ENCODE measurements at regions not wholly inside any gene's neighbourhood (a gene's known extent, or its start where the extent isn't known, plus 50 kb on each side); places are given as distances from the start of the nearest gene placed in this dataset.
"Not testable (repeated sequence)": the region's sequence is repeated elsewhere in the genome, so short reads cannot be mapped to it uniquely, and the experiment has no call there.

DNA sequence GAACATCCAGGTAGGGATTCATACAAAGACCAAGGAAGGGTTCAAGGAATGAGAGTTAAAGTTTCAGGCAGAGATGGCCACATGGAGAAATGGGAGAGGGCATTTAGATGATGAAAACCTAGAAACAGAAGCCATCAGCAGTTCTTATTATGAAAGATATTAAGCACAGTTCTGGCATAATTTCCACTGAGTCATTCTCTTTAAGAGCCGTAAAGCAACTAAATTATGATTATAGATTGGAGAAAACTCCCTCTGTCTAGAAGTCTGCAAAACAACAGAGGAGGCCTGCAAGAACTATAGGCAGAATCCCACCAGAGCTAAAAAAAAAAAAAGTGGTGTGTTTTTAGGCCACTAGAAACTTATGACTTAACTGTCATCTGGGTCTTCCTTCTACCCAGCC is 157.1 kb upstream of the MPDZ start:
- H3K27me3 ChIP-seq, result no peaks in the 10 kb centered on the region
- no peak for TF ChIP-seq POLR2AphosphoS5 (IDR thresholded peaks at IDR 0.05; ENCODE audit: insufficient read depth in 1 of 2, low read depth in 1 of 2)
- TF ChIP-seq POLR2A (IDR thresholded peaks at IDR 0.05), result no peak
- TF ChIP-seq, protein P1, sequence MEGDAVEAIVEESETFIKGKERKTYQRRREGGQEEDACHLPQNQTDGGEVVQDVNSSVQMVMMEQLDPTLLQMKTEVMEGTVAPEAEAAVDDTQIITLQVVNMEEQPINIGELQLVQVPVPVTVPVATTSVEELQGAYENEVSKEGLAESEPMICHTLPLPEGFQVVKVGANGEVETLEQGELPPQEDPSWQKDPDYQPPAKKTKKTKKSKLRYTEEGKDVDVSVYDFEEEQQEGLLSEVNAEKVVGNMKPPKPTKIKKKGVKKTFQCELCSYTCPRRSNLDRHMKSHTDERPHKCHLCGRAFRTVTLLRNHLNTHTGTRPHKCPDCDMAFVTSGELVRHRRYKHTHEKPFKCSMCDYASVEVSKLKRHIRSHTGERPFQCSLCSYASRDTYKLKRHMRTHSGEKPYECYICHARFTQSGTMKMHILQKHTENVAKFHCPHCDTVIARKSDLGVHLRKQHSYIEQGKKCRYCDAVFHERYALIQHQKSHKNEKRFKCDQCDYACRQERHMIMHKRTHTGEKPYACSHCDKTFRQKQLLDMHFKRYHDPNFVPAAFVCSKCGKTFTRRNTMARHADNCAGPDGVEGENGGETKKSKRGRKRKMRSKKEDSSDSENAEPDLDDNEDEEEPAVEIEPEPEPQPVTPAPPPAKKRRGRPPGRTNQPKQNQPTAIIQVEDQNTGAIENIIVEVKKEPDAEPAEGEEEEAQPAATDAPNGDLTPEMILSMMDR (IDR thresholded peaks at IDR 0.05), result no peak
- H3K4me3 ChIP-seq, result no peak overlapping the region
- H3K27ac ChIP-seq, result no peak overlapping the region
- no peak for DNase-seq (ENCODE audit: extremely low spot score in 2 of 2)
- H3K4me1 ChIP-seq, result no peaks in the 10 kb centered on the region
- H3K36me3 ChIP-seq, result no peaks in the 10 kb centered on the region
- no peaks in the 10 kb centered on the region for H3K9me3 ChIP-seq
- intact Hi-C loops (cut with DNase I), result no loop called here

DNA sequence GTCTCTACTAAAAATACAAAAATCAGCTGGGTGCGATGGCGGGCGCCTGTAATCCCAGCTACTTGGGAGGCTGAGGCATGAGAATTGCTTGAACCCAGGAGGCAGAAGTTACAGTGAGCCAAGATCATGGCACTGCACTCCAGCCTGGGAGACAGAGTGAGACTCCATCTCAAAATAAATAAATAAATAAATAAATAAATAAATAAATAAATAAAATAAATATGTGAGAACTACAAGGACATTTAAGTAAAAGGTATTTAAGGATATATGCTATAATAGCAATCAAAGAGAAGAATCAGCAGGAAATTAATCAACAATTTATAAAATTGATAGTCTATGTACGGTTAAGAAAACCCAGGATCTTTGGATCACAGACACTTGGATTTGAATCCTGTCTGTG is 154.0 kb upstream of the MPDZ start:
- H3K4me3 ChIP-seq; intact Hi-C loops (cut with DNase I); H3K4me1 ChIP-seq; H3K27me3 ChIP-seq; H3K36me3 ChIP-seq; DNase-seq (ENCODE audit: extremely low spot score in 2 of 2); H3K9me3 ChIP-seq; H3K27ac ChIP-seq: not testable (repeated sequence)

DNA sequence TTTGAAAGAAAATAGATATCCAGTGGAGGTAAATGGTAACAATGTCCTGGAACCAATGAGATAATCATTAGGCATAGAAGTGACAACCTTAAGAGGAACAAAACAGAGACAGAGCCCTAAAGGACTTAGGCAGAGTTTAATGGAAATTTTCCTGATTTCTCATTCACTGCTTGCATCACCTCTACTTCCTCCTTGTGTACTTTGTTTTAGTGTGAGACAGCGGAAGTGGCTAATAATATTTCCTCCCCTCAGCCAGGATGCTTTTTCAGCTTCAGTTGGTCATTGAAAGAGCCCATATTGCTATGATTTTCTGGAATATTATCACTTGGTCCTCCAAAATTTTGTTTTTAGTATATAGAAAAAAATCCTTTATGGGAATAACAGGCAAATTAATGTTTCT is 153.4 kb upstream of the MPDZ start:
- Histone ChIP-seq H3K36me3 (no peaks in the 10 kb centered on the region), H3K27ac (no peak overlapping the region), H3K4me1 (no peaks in the 10 kb centered on the region), H3K9me3 (no peaks in the 10 kb centered on the region), H3K27me3 (no peaks in the 10 kb centered on the region), H3K4me3 (no peak overlapping the region)
- TF ChIP-seq POLR2AphosphoS5 (IDR thresholded peaks at IDR 0.05; ENCODE audit: insufficient read depth in 1 of 2, low read depth in 1 of 2), result no peak
- no peak for DNase-seq (ENCODE audit: extremely low spot score in 2 of 2)
- intact Hi-C loops (cut with DNase I), result no loop called here

DNA sequence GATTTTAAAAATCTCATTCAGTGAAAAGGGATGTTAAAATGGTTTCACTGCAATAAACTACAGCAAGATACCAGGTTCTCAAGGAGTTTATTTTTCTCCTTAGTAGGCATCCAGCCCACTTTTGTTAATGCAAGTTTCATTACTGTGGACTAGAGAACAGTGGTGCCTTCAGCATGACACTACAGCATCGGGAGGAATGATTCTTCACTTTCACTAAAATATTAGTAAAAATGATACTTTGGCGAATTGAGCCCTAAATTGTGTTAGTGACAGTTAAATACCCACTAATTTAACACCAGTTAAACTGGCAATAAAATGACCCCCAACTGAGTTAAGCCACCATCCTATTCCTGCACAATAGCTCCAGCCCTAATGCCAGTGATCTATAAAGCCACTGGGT is 152.2 kb upstream of the MPDZ start:
- Histone ChIP-seq H3K36me3 (no peaks in the 10 kb centered on the region), H3K27me3 (no peaks in the 10 kb centered on the region), H3K27ac (no peak overlapping the region), H3K4me3 (no peak overlapping the region), H3K9me3 (no peaks in the 10 kb centered on the region), H3K4me1 (no peaks in the 10 kb centered on the region)
- DNase-seq (ENCODE audit: extremely low spot score in 2 of 2), result no peak
- intact Hi-C loops (cut with DNase I), result no loop called here
- TF ChIP-seq POLR2A (IDR thresholded peaks at IDR 0.05), result no peak
- TF ChIP-seq, protein P1 (IDR thresholded peaks at IDR 0.05), result no peak
- TF ChIP-seq POLR2AphosphoS5 (IDR thresholded peaks at IDR 0.05; ENCODE audit: insufficient read depth in 1 of 2, low read depth in 1 of 2), result no peak

DNA sequence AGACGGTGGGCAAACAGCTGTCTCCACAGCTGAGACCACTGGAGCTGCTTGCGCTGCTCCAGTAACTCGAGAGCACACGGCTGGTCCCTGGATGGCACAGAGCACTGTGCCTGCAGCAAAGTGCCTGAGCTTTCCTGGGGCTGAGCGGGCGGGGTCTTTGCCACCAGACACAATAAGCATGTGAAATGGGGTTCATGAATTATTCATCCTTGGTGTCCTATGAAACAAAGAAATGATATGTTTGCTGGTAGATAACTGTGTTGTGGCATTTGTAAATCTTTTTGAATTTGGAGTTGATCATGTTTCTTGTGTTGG is 151.7 kb upstream of the MPDZ start:
- H3K36me3 ChIP-seq, result no peaks in the 10 kb centered on the region
- no peak overlapping the region for H3K4me3 ChIP-seq
- TF ChIP-seq, protein P1 (IDR thresholded peaks at IDR 0.05), result no peak
- no peak for TF ChIP-seq POLR2AphosphoS5 (IDR thresholded peaks at IDR 0.05; ENCODE audit: insufficient read depth in 1 of 2, low read depth in 1 of 2)
- no peak for TF ChIP-seq POLR2A (IDR thresholded peaks at IDR 0.05)
- no peak overlapping the region for H3K27ac ChIP-seq
- intact Hi-C loops (cut with DNase I), result no loop called here
- DNase-seq (ENCODE audit: extremely low spot score in 2 of 2), result no peak
- no peaks in the 10 kb centered on the region for H3K9me3 ChIP-seq
- no peaks in the 10 kb centered on the region for H3K4me1 ChIP-seq
- no peaks in the 10 kb centered on the region for H3K27me3 ChIP-seq

DNA sequence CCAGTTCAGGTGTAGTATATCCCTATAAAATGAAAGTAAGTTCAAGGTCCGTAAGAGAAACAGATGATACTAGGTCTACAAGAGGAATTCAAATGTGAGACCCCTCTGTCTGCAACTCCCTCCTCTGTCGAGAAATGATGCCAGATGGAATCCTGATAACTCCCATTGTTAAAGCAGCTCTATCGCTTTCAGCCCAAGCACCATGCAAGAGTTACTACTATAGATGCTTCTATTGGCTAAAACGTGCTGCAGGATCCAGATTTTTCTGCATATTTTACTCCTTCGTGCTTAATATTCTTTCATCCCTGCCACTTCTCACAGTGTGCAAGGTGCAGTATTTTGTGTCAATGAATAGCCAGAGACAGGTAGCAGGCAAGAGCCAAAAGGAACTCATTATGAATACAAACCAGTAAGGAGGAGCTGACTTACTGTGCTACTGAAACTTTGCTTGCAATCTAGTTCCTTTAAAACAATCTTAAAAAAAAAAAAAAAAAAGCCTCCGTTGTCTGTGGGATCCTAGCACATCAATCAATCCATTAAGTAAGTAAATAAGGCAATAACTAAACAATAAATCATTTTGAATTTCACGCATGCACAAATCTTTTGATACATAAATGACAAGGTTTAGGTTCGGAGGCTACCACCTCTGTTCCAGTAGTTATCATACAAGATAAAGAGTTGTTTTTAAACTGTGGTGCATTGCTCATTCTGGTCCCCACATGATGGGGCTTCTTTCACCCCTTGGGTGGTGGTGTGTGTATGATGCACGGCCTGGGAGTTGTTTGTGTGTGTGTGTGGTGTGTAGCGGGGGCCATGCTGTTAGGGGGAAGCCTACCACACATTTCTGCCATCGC is 151.1 kb upstream of the MPDZ start:
- DNase-seq (ENCODE audit: extremely low spot score in 2 of 2), result no peak
- TF ChIP-seq POLR2AphosphoS5 (IDR thresholded peaks at IDR 0.05; ENCODE audit: insufficient read depth in 1 of 2, low read depth in 1 of 2) (no peak), POLR2A (IDR thresholded peaks at IDR 0.05) (no peak)
- TF ChIP-seq, protein P1 (IDR thresholded peaks at IDR 0.05), result no peak
- Histone ChIP-seq H3K4me1 (no peaks in the 10 kb centered on the region), H3K4me3 (no peak overlapping the region), H3K27me3 (no peaks in the 10 kb centered on the region), H3K27ac (no peak overlapping the region), H3K36me3 (no peaks in the 10 kb centered on the region), H3K9me3 (no peaks in the 10 kb centered on the region)
- intact Hi-C loops (cut with DNase I), result no loop called here

Data from vagina (tissue), 2 donors.